SU-DHL-6 (cell line): ENCODE measurements at regions not wholly inside any gene's neighbourhood (a gene's known extent, or its start where the extent isn't known, plus 50 kb on each side); places are given as distances from the start of the nearest gene placed in this dataset.

Experiments
- EZH2phosphoT487 ChIP-seq: fragments of 200-600 bp; sonication (generic), shearing (Covaris generic); conservative IDR thresholded peaks from 2 replicates; pipeline ENCODE4 v1.6.1; 2018; ENCODE audit warnings: mild to moderate bottlenecking, antibody characterized with exemption, low read length, moderate library complexity, mixed read lengths
- TF ChIP-seq, protein P1 (sequence below): fragments of 200-600 bp; sonication (generic); IDR thresholded peaks from one replicate; pipeline ENCODE4 v1.5.1; 2017; ENCODE audit warnings: antibody characterized with exemption, mild to moderate bottlenecking, low read length, moderate library complexity; ENCODE audit not compliant: insufficient read depth, poor library complexity, severe bottlenecking

DNA sequence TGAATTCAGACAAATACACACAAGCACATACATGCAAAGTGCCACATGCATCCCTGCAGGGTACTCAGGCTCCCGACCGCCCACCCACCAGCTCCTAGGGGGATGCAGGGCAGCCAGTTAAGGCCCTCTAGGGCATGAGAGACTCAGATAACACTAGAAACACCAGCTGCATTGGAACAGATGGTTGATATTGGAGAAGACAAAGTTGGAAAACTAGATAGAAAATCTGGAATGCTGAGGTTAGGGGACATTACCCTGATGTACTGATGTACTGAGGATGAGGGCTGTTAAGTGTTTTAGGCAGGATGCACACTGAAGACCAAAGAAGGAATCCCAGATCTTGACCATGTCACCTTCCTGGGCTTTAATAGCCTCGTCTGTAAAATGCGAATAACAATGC is 134.6 kb upstream of the ECI2 start:
- TF ChIP-seq, protein P1, sequence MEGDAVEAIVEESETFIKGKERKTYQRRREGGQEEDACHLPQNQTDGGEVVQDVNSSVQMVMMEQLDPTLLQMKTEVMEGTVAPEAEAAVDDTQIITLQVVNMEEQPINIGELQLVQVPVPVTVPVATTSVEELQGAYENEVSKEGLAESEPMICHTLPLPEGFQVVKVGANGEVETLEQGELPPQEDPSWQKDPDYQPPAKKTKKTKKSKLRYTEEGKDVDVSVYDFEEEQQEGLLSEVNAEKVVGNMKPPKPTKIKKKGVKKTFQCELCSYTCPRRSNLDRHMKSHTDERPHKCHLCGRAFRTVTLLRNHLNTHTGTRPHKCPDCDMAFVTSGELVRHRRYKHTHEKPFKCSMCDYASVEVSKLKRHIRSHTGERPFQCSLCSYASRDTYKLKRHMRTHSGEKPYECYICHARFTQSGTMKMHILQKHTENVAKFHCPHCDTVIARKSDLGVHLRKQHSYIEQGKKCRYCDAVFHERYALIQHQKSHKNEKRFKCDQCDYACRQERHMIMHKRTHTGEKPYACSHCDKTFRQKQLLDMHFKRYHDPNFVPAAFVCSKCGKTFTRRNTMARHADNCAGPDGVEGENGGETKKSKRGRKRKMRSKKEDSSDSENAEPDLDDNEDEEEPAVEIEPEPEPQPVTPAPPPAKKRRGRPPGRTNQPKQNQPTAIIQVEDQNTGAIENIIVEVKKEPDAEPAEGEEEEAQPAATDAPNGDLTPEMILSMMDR = no peak
- no peak for TF ChIP-seq EZH2phosphoT487
